GM18873 (cell line): ENCODE measurements at regions not wholly inside any gene's neighbourhood (a gene's known extent, or its start where the extent isn't known, plus 50 kb on each side); places are given as distances from the start of the nearest gene placed in this dataset.

Source experiments
- ATAC-seq: cut with Tn5 transposase; IDR thresholded peaks from one replicate; pipeline ENCODE4 v1.9.1; 2021; ENCODE audit warnings: mild to moderate bottlenecking, moderate library complexity, moderate number of reproducible peaks; ENCODE audit not compliant: unreplicated experiment, low FRiP score

- ATAC-seq: no peak
Observed at GRCh38 chr13:22655106-22655852, 525.5 kb upstream of the SGCG start.

- ATAC-seq: no peak
Observed at GRCh38 chr13:22662771-22663170, 518.0 kb upstream of the SGCG start.

- ATAC-seq: no peak
Observed at GRCh38 chr13:22665506-22665905, 515.3 kb upstream of the SGCG start.

GRCh38 chr13:22690756-22691155 is 490.0 kb upstream of the SGCG start:
- no peak for ATAC-seq

GRCh38 chr13:22693691-22694090 is 487.1 kb upstream of the SGCG start:
- ATAC-seq: no peak

- no peak for ATAC-seq
Observed at GRCh38 chr13:22696433-22696832, 484.3 kb upstream of the SGCG start.

- no peak for ATAC-seq
Observed at GRCh38 chr13:22698467-22698866, 482.3 kb upstream of the SGCG start.

GRCh38 chr13:22700246-22700887 is 480.4 kb upstream of the SGCG start:
- no peak for ATAC-seq

- no peak for ATAC-seq
Observed at GRCh38 chr13:22703601-22704209, 477.1 kb upstream of the SGCG start.

- ATAC-seq: no peak
Observed at GRCh38 chr13:22707946-22708345, 472.8 kb upstream of the SGCG start.

GRCh38 chr13:22717036-22717435 is 463.7 kb upstream of the SGCG start:
- no peak for ATAC-seq

GRCh38 chr13:22726726-22727125 is 454.1 kb upstream of the SGCG start:
- ATAC-seq: no peak

GRCh38 chr13:22735011-22735995 is 445.5 kb upstream of the SGCG start:
- ATAC-seq: no peak

- no peak for ATAC-seq
Observed at GRCh38 chr13:22736084-22736767, 444.6 kb upstream of the SGCG start.

- ATAC-seq: no peak
Observed at GRCh38 chr13:22736768-22737092, 444.0 kb upstream of the SGCG start.

- ATAC-seq: no peak
Observed at GRCh38 chr13:22738357-22738756, 442.4 kb upstream of the SGCG start.

GRCh38 chr13:22740264-22740663 is 440.5 kb upstream of the SGCG start:
- no peak for ATAC-seq

GRCh38 chr13:22744688-22745452 is 435.9 kb upstream of the SGCG start:
- ATAC-seq: no peak

- ATAC-seq: no peak
Observed at GRCh38 chr13:22748866-22749577, 431.8 kb upstream of the SGCG start.
